Calu3 (cell line): ENCODE measurements at regions not wholly inside any gene's neighbourhood (a gene's known extent, or its start where the extent isn't known, plus 50 kb on each side); places are given as distances from the start of the nearest gene placed in this dataset.

Experiments
- BruUV-seq: library from RNA; stranded (reverse); fragments of 400-500 nt; replicated peaks from 2 replicates; lab custom pipeline; 2021; lab: Mats Ljungman, UMichigan
- CTCF ChIA-PET: fragments of 300-600 bp; sonication (Branson Sonifier 250); formaldehyde crosslinking; loops from one replicate; lab custom pipeline; 2022; ENCODE audit warnings: antibody characterized with exemption; lab: Charles Lee
- DNase-seq: peaks from one replicate; pipeline ENCODE4 v3.0.0; 2022
- H3K27ac Mint-ChIP-seq: one replicate; pipeline ENCODE4 v1.8.0; 2022; ENCODE audit warnings: mixed read lengths; ENCODE audit not compliant: unreplicated experiment
- H3K27me3 Mint-ChIP-seq: one replicate; pipeline ENCODE4 v1.8.0; 2022; ENCODE audit warnings: mixed read lengths; ENCODE audit not compliant: unreplicated experiment
- H3K36me3 Mint-ChIP-seq: one replicate; pipeline ENCODE4 v1.8.0; 2022; ENCODE audit warnings: mild to moderate bottlenecking, moderate library complexity, mixed read lengths; ENCODE audit not compliant: insufficient read depth, unreplicated experiment
- H3K4me1 Mint-ChIP-seq: one replicate; pipeline ENCODE4 v1.8.0; 2022; ENCODE audit warnings: mild to moderate bottlenecking, low read depth, mixed read lengths; ENCODE audit not compliant: unreplicated experiment
- H3K4me3 Mint-ChIP-seq: one replicate; pipeline ENCODE4 v1.8.0; 2022; ENCODE audit warnings: mild to moderate bottlenecking, low read depth, moderate library complexity, mixed read lengths; ENCODE audit not compliant: unreplicated experiment
- H3K9me3 Mint-ChIP-seq: one replicate; pipeline ENCODE4 v1.8.0; 2022; ENCODE audit warnings: low read depth, mixed read lengths; ENCODE audit not compliant: unreplicated experiment
- intact Hi-C: fragments of 100-400 bp; cut with micrococcal nuclease; formaldehyde crosslinking; loops from one replicate; pipeline ENCODE4 v1.10.0; 2022; ENCODE audit not compliant: unreplicated experiment
- TF ChIP-seq, protein P1 (sequence below): fragments of 200-600 bp; IDR thresholded peaks from one replicate; pipeline ENCODE4 v1.8.0; 2022; ENCODE audit warnings: antibody characterized with exemption; ENCODE audit not compliant: unreplicated experiment

DNA sequence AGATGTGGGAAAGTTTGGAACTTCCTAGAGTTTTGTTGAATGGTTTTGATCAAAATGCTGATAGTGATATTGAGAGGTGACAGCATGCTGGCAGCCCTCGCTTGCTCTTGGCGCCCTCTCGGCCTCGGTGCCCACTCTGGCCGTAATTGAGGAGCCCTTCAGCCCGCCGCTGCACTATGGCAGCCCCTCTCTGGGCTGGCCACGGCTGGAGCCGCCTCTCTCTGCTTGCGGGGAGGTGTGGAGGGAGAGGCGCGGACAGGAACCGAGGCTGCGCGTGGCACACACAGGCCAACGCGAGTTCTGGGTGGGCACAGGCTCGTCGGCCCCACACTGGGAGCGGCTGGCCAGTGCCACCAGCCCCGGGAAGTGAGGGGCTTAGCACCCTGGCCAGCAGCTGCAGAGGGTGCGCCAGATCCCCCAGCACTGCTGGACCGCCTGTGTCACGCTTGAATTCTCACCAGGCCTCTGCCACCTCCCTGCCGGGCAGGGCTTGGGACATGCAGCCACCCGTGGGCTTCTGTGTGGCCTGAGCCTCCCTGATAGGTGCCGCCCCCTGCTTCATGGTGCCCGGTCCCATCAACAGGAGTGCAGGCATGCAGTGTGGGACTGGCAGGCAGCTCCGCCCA is 488.5 kb downstream of the CYLC2 start:
- no peak overlapping the region for H3K27ac Mint-ChIP-seq
- peaks cover 5% of the 10 kb centered on the region for H3K9me3 Mint-ChIP-seq
- TF ChIP-seq, protein P1, sequence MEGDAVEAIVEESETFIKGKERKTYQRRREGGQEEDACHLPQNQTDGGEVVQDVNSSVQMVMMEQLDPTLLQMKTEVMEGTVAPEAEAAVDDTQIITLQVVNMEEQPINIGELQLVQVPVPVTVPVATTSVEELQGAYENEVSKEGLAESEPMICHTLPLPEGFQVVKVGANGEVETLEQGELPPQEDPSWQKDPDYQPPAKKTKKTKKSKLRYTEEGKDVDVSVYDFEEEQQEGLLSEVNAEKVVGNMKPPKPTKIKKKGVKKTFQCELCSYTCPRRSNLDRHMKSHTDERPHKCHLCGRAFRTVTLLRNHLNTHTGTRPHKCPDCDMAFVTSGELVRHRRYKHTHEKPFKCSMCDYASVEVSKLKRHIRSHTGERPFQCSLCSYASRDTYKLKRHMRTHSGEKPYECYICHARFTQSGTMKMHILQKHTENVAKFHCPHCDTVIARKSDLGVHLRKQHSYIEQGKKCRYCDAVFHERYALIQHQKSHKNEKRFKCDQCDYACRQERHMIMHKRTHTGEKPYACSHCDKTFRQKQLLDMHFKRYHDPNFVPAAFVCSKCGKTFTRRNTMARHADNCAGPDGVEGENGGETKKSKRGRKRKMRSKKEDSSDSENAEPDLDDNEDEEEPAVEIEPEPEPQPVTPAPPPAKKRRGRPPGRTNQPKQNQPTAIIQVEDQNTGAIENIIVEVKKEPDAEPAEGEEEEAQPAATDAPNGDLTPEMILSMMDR, result no peak
- no peak overlapping the region for H3K4me3 Mint-ChIP-seq
- CTCF ChIA-PET, result no interaction called here
- no peaks in the 10 kb centered on the region for H3K4me1 Mint-ChIP-seq
- H3K27me3 Mint-ChIP-seq, result no peaks in the 10 kb centered on the region
- BruUV-seq, result no TSS peak
- DNase-seq, result no peak
- intact Hi-C loops, result no loop called here
- no peaks in the 10 kb centered on the region for H3K36me3 Mint-ChIP-seq

DNA sequence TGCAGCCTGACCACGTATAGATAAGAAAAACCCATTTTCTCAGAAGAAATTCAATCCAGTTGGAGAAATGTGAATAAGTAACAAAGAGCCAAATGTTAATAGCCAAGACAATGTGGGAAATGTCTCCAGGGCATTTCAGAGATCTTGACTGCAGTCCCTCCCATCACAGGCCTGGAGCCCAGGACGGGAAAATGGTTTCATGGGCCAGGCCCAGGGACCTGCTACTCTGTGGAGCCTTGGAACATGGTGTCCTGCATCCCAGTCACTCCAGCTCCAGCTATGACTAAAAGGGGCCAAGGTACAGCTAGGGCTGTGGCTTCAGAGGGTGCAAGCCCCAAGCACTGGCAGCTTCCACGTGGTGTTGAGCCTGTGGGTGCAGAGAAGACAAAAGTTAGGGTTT is 490.0 kb downstream of the CYLC2 start:
- DNase-seq, result no peak
- H3K4me1 Mint-ChIP-seq, result no peaks in the 10 kb centered on the region
- peaks cover 5% of the 10 kb centered on the region for H3K9me3 Mint-ChIP-seq
- H3K27me3 Mint-ChIP-seq, result no peaks in the 10 kb centered on the region
- H3K4me3 Mint-ChIP-seq, result no peak overlapping the region
- no TSS peak for BruUV-seq
- no peak overlapping the region for H3K27ac Mint-ChIP-seq
- CTCF ChIA-PET, result no interaction called here
- no peaks in the 10 kb centered on the region for H3K36me3 Mint-ChIP-seq
- TF ChIP-seq, protein P1, result no peak
- intact Hi-C loops, result no loop called here

DNA sequence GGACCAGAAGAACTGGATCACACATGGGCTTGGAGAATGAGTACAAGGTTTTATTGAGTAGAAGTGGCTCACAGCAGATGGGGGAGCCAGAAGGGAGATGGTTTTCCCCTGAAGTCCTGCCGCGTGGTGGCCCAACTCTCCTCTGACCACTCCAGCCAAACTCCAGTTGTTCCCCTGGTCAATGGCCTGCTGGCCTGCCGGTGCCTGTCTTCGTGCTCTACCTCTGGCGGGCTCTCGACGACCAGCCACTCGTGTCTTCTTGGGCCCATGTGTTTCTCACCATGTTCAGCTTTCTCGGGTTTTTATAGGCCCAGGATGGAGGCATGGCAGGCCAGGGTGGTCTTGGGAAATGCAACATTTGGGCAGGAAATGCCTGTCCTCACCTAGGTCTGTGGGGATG is 519.6 kb downstream of the CYLC2 start:
- H3K9me3 Mint-ChIP-seq, result peaks cover 5% of the 10 kb centered on the region
- no TSS peak for BruUV-seq
- CTCF ChIA-PET, result no interaction called here
- no peaks in the 10 kb centered on the region for H3K27me3 Mint-ChIP-seq
- TF ChIP-seq, protein P1, result no peak
- no peak overlapping the region for H3K27ac Mint-ChIP-seq
- intact Hi-C loops, result no loop called here
- no peaks in the 10 kb centered on the region for H3K4me1 Mint-ChIP-seq
- no peak overlapping the region for H3K4me3 Mint-ChIP-seq
- DNase-seq, result no peak
- peaks cover 3% of the 10 kb centered on the region for H3K36me3 Mint-ChIP-seq

DNA sequence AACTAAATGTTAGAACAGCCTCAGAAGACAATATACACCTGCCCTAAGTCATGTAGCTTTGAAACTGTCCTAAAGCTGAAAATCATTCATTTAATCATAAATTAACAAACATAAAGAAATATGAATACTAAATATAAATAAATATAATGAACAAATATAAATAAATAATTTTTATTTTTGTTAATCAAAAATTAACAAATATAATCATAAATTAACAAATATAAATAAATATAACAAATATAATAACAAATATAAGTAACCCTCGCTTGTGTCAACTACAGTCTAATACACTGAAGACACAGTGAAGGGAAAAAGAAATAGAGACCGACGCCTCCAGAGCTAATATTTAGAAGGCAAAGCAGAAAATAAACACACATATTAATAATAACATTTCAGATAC is 527.3 kb downstream of the CYLC2 start:
- H3K4me1 Mint-ChIP-seq, result no peaks in the 10 kb centered on the region
- no peaks in the 10 kb centered on the region for H3K9me3 Mint-ChIP-seq
- DNase-seq, result no peak
- no peak overlapping the region for H3K27ac Mint-ChIP-seq
- no TSS peak for BruUV-seq
- H3K36me3 Mint-ChIP-seq, result no peaks in the 10 kb centered on the region
- intact Hi-C loops, result no loop called here
- TF ChIP-seq, protein P1, result no peak
- H3K27me3 Mint-ChIP-seq, result no peaks in the 10 kb centered on the region
- CTCF ChIA-PET, result no interaction called here
- H3K4me3 Mint-ChIP-seq, result no peak overlapping the region
